ENCODE measurements at regions not wholly inside any gene's neighbourhood (a gene's known extent, or its start where the extent isn't known, plus 50 kb on each side); places are given as distances from the start of the nearest gene placed in this dataset.

GRCh38 chr5:105924366-105924765 is 1746.4 kb downstream of the EFNA5 start:
- Histone ChIP-seq H3K79me2 (no peaks in the 10 kb centered on the region), H3K27me3 (no peaks in the 10 kb centered on the region), H3K27ac (no peak overlapping the region), H3K9me3 (ENCODE audit: low read depth) (no peaks in the 10 kb centered on the region), H3K4me2 (no peak overlapping the region), H3K36me3 (replicated peaks; ENCODE audit: insufficient read depth, low read depth) (no peaks in the 10 kb centered on the region), H4K20me1 (ENCODE audit: insufficient read depth, poor library complexity, severe bottlenecking) (no peaks in the 10 kb centered on the region), H3K4me3 (no peak overlapping the region), H2AFZ (no peak overlapping the region), H3K9me2 (replicated peaks; ENCODE audit: insufficient read depth) (no peaks in the 10 kb centered on the region), H3K4me1 (ENCODE audit: insufficient read depth) (no peaks in the 10 kb centered on the region)
- no peak for TF ChIP-seq EZH2phosphoT487 (IDR thresholded peaks at IDR 0.05; ENCODE audit: low read depth, severe bottlenecking, unreplicated experiment)
- no peak for TF ChIP-seq CTCF (IDR thresholded peaks at IDR 0.05; ENCODE audit: poor library complexity)
- no peak for TF ChIP-seq EZH2 (IDR thresholded peaks at IDR 0.05; ENCODE audit: borderline replicate concordance)
- WGBS (ENCODE audit: low lambda C conversion rate, missing lambda C conversion rate), result 81% methylated on average over 2 of the region's 2 CpGs
- no peak for DNase-seq (ENCODE audit: low spot score)

GRCh38 chr5:105922574-105922973 is 1748.2 kb downstream of the EFNA5 start:
- Histone ChIP-seq H3K27me3 (no peaks in the 10 kb centered on the region), H4K20me1 (ENCODE audit: insufficient read depth, poor library complexity, severe bottlenecking) (no peaks in the 10 kb centered on the region), H3K27ac (no peak overlapping the region), H3K9me2 (replicated peaks; ENCODE audit: insufficient read depth) (no peaks in the 10 kb centered on the region), H3K79me2 (no peaks in the 10 kb centered on the region), H3K4me1 (ENCODE audit: insufficient read depth) (no peaks in the 10 kb centered on the region), H3K9me3 (ENCODE audit: low read depth) (no peaks in the 10 kb centered on the region), H2AFZ (no peak overlapping the region), H3K4me3 (no peak overlapping the region), H3K36me3 (replicated peaks; ENCODE audit: insufficient read depth, low read depth) (no peaks in the 10 kb centered on the region), H3K4me2 (no peak overlapping the region)
- 93% methylated on average over 1 of the region's 1 CpG for WGBS (ENCODE audit: low lambda C conversion rate, missing lambda C conversion rate)
- TF ChIP-seq EZH2 (IDR thresholded peaks at IDR 0.05; ENCODE audit: borderline replicate concordance) (no peak), CTCF (IDR thresholded peaks at IDR 0.05; ENCODE audit: poor library complexity) (no peak), EZH2phosphoT487 (IDR thresholded peaks at IDR 0.05; ENCODE audit: low read depth, severe bottlenecking, unreplicated experiment) (no peak)
- no peak for DNase-seq (ENCODE audit: low spot score)

GRCh38 chr5:105922080-105922479 is 1748.7 kb downstream of the EFNA5 start:
- no peaks in the 10 kb centered on the region for H3K27me3 ChIP-seq
- H2AFZ ChIP-seq, result no peak overlapping the region
- H3K9me2 ChIP-seq (replicated peaks; ENCODE audit: insufficient read depth), result no peaks in the 10 kb centered on the region
- no peak overlapping the region for H3K4me2 ChIP-seq
- no peaks in the 10 kb centered on the region for H3K9me3 ChIP-seq (ENCODE audit: low read depth)
- H3K4me3 ChIP-seq, result no peak overlapping the region
- H4K20me1 ChIP-seq (ENCODE audit: insufficient read depth, poor library complexity, severe bottlenecking), result no peaks in the 10 kb centered on the region
- H3K79me2 ChIP-seq, result no peaks in the 10 kb centered on the region
- H3K27ac ChIP-seq, result no peak overlapping the region
- DNase-seq (ENCODE audit: low spot score), result no peak
- no peak for TF ChIP-seq CTCF (IDR thresholded peaks at IDR 0.05; ENCODE audit: poor library complexity)
- H3K36me3 ChIP-seq (replicated peaks; ENCODE audit: insufficient read depth, low read depth), result no peaks in the 10 kb centered on the region
- H3K4me1 ChIP-seq (ENCODE audit: insufficient read depth), result no peaks in the 10 kb centered on the region

- Histone ChIP-seq H3K4me3 (no peak overlapping the region), H3K36me3 (replicated peaks; ENCODE audit: insufficient read depth, low read depth) (no peaks in the 10 kb centered on the region), H2AFZ (no peak overlapping the region), H3K79me2 (no peaks in the 10 kb centered on the region), H3K27me3 (no peaks in the 10 kb centered on the region), H3K4me1 (ENCODE audit: insufficient read depth) (no peaks in the 10 kb centered on the region), H3K4me2 (no peak overlapping the region), H3K9me3 (ENCODE audit: low read depth) (no peaks in the 10 kb centered on the region), H3K9me2 (replicated peaks; ENCODE audit: insufficient read depth) (no peaks in the 10 kb centered on the region), H4K20me1 (ENCODE audit: insufficient read depth, poor library complexity, severe bottlenecking) (no peaks in the 10 kb centered on the region), H3K27ac (no peak overlapping the region)
- TF ChIP-seq EZH2 (IDR thresholded peaks at IDR 0.05; ENCODE audit: borderline replicate concordance) (no peak), CTCF (IDR thresholded peaks at IDR 0.05; ENCODE audit: poor library complexity) (no peak), EZH2phosphoT487 (IDR thresholded peaks at IDR 0.05; ENCODE audit: low read depth, severe bottlenecking, unreplicated experiment) (no peak)
- WGBS (ENCODE audit: low lambda C conversion rate, missing lambda C conversion rate), result 23% methylated on average over 1 of the region's 1 CpG
- DNase-seq (ENCODE audit: low spot score), result no peak
These were observed 1753.5 kb downstream of the EFNA5 start for GRCh38 chr5:105917189-105917588.
